Activated naive CD8-positive, alpha-beta T cell treated with anti-CD3 and anti-CD28 coated beads, Interleukin-2, amount 50 U/mL, for 24 hours (primary cell): ENCODE measurements at regions not wholly inside any gene's neighbourhood (a gene's known extent, or its start where the extent isn't known, plus 50 kb on each side); places are given as distances from the start of the nearest gene placed in this dataset.

Experiments
- ATAC-seq: fragments of 150-1000 bp; cut with Tn5 transposase; one replicate; pipeline ENCODE4 v1.10.0; 2021
- DNase-seq: peaks from one replicate; pipeline ENCODE4 v3.0.0; 2021
- H3K27ac Mint-ChIP-seq: one replicate; pipeline ENCODE4 v1.8.0; 2021; ENCODE audit warnings: mild to moderate bottlenecking, mixed read lengths
- H3K27me3 Mint-ChIP-seq: one replicate; pipeline ENCODE4 v1.8.0; 2021; ENCODE audit warnings: mixed read lengths
- H3K36me3 Mint-ChIP-seq: one replicate; pipeline ENCODE4 v1.8.0; 2021; ENCODE audit warnings: low read depth, mixed read lengths
- H3K4me1 Mint-ChIP-seq: one replicate; pipeline ENCODE4 v1.8.0; 2021; ENCODE audit warnings: mixed read lengths
- H3K4me3 Mint-ChIP-seq: one replicate; pipeline ENCODE4 v1.8.0; 2021; ENCODE audit warnings: mild to moderate bottlenecking, moderate library complexity, mixed read lengths
- H3K9me3 Mint-ChIP-seq: one replicate; pipeline ENCODE4 v1.8.0; 2021; ENCODE audit warnings: mixed read lengths

GRCh38 chr16:49161191-49161590, 120.4 kb downstream of the CBLN1 start:
- no peaks in the 10 kb centered on the region for H3K4me1 Mint-ChIP-seq
- ATAC-seq = no peak
- H3K4me3 Mint-ChIP-seq = no peak overlapping the region
- DNase-seq = no peak
- no peaks in the 10 kb centered on the region for H3K27me3 Mint-ChIP-seq
- H3K36me3 Mint-ChIP-seq = no peaks in the 10 kb centered on the region
- peaks cover 12% of the 10 kb centered on the region for H3K9me3 Mint-ChIP-seq
- no peak overlapping the region for H3K27ac Mint-ChIP-seq

GRCh38 chr16:49158029-49158642, 123.5 kb downstream of the CBLN1 start:
- Mint-ChIP-seq H3K27ac (no peak overlapping the region), H3K9me3 (peaks cover 12% of the 10 kb centered on the region), H3K36me3 (no peaks in the 10 kb centered on the region), H3K4me1 (no peaks in the 10 kb centered on the region), H3K4me3 (no peak overlapping the region), H3K27me3 (no peaks in the 10 kb centered on the region)
- no peak for ATAC-seq
- peak; percentile 2 for DNase-seq

GRCh38 chr16:49150341-49150740, 131.3 kb downstream of the CBLN1 start:
- no peaks in the 10 kb centered on the region for H3K4me1 Mint-ChIP-seq
- H3K27ac Mint-ChIP-seq = no peak overlapping the region
- no peaks in the 10 kb centered on the region for H3K36me3 Mint-ChIP-seq
- no peak for DNase-seq
- H3K27me3 Mint-ChIP-seq = no peaks in the 10 kb centered on the region
- H3K4me3 Mint-ChIP-seq = no peak overlapping the region
- no peak for ATAC-seq
- H3K9me3 Mint-ChIP-seq = peaks cover 14% of the 10 kb centered on the region

GRCh38 chr16:49148410-49148809, 133.2 kb downstream of the CBLN1 start:
- H3K27ac Mint-ChIP-seq = no peak overlapping the region
- H3K9me3 Mint-ChIP-seq = peaks cover 14% of the 10 kb centered on the region
- no peak for ATAC-seq

GRCh38 chr16:49140618-49141017, 141.0 kb downstream of the CBLN1 start:
- Mint-ChIP-seq H3K36me3 (no peaks in the 10 kb centered on the region), H3K27ac (no peak overlapping the region), H3K27me3 (no peaks in the 10 kb centered on the region), H3K4me1 (no peaks in the 10 kb centered on the region), H3K9me3 (peaks cover 12% of the 10 kb centered on the region), H3K4me3 (no peak overlapping the region)
- DNase-seq = no peak
- no peak for ATAC-seq

More at GRCh38 chr16:49148410-49148809, 133.2 kb downstream of the CBLN1 start:
- no peaks in the 10 kb centered on the region for H3K27me3 Mint-ChIP-seq
- no peak overlapping the region for H3K4me3 Mint-ChIP-seq
- no peaks in the 10 kb centered on the region for H3K36me3 Mint-ChIP-seq
- no peaks in the 10 kb centered on the region for H3K4me1 Mint-ChIP-seq
- no peak for DNase-seq

GRCh38 chr16:49130397-49130796, 151.2 kb downstream of the CBLN1 start:
- no peaks in the 10 kb centered on the region for H3K36me3 Mint-ChIP-seq

GRCh38 chr16:49129935-49130334, 151.7 kb downstream of the CBLN1 start:
- no peaks in the 10 kb centered on the region for H3K27me3 Mint-ChIP-seq
- H3K4me1 Mint-ChIP-seq = no peaks in the 10 kb centered on the region
- H3K36me3 Mint-ChIP-seq = no peaks in the 10 kb centered on the region
- H3K4me3 Mint-ChIP-seq = no peak overlapping the region
- no peak for ATAC-seq
- H3K27ac Mint-ChIP-seq = no peak overlapping the region
- DNase-seq = no peak
- peaks cover 6% of the 10 kb centered on the region for H3K9me3 Mint-ChIP-seq

More at GRCh38 chr16:49130397-49130796, 151.2 kb downstream of the CBLN1 start:
- Mint-ChIP-seq H3K4me1 (no peaks in the 10 kb centered on the region), H3K9me3 (peaks cover 6% of the 10 kb centered on the region), H3K27me3 (no peaks in the 10 kb centered on the region), H3K27ac (no peak overlapping the region), H3K4me3 (no peak overlapping the region)
- ATAC-seq (no peak), DNase-seq (no peak)

GRCh38 chr16:49128740-49129139, 152.9 kb downstream of the CBLN1 start:
- no peaks in the 10 kb centered on the region for H3K4me1 Mint-ChIP-seq
- no peaks in the 10 kb centered on the region for H3K27me3 Mint-ChIP-seq
- peaks cover 6% of the 10 kb centered on the region for H3K9me3 Mint-ChIP-seq
- H3K27ac Mint-ChIP-seq = no peak overlapping the region
- no peaks in the 10 kb centered on the region for H3K36me3 Mint-ChIP-seq
- no peak for ATAC-seq
- H3K4me3 Mint-ChIP-seq = no peak overlapping the region
- DNase-seq = no peak

GRCh38 chr16:49127103-49127502, 154.5 kb downstream of the CBLN1 start:
- Mint-ChIP-seq H3K4me3 (no peak overlapping the region), H3K36me3 (no peaks in the 10 kb centered on the region), H3K27me3 (no peaks in the 10 kb centered on the region), H3K9me3 (peaks cover 6% of the 10 kb centered on the region), H3K27ac (no peak overlapping the region), H3K4me1 (no peaks in the 10 kb centered on the region)
- DNase-seq (no peak), ATAC-seq (no peak)

- Mint-ChIP-seq H3K27me3 (no peaks in the 10 kb centered on the region), H3K36me3 (no peaks in the 10 kb centered on the region), H3K4me1 (no peaks in the 10 kb centered on the region), H3K27ac (no peak overlapping the region), H3K9me3 (no peaks in the 10 kb centered on the region), H3K4me3 (no peak overlapping the region)
- ATAC-seq (no peak), DNase-seq (no peak)
Measured at GRCh38 chr16:49121636-49122035, 160.0 kb downstream of the CBLN1 start.

GRCh38 chr16:49120631-49121030, 161.0 kb downstream of the CBLN1 start:
- Mint-ChIP-seq H3K9me3 (no peaks in the 10 kb centered on the region), H3K4me3 (no peak overlapping the region), H3K4me1 (no peaks in the 10 kb centered on the region), H3K27me3 (no peaks in the 10 kb centered on the region), H3K27ac (no peak overlapping the region), H3K36me3 (no peaks in the 10 kb centered on the region)
- ATAC-seq (no peak), DNase-seq (no peak)

- DNase-seq (no peak), ATAC-seq (no peak)
- no peaks in the 10 kb centered on the region for H3K27me3 Mint-ChIP-seq
- no peaks in the 10 kb centered on the region for H3K36me3 Mint-ChIP-seq
- H3K9me3 Mint-ChIP-seq = peaks cover 7% of the 10 kb centered on the region
- no peak overlapping the region for H3K4me3 Mint-ChIP-seq
- no peak overlapping the region for H3K27ac Mint-ChIP-seq
- no peaks in the 10 kb centered on the region for H3K4me1 Mint-ChIP-seq
Measured at GRCh38 chr16:49116873-49117272, 164.8 kb downstream of the CBLN1 start.

GRCh38 chr16:49115956-49116355, 165.7 kb downstream of the CBLN1 start:
- Mint-ChIP-seq H3K27ac (no peak overlapping the region), H3K4me1 (no peaks in the 10 kb centered on the region), H3K9me3 (peaks cover 7% of the 10 kb centered on the region), H3K36me3 (no peaks in the 10 kb centered on the region), H3K27me3 (no peaks in the 10 kb centered on the region), H3K4me3 (no peak overlapping the region)
- ATAC-seq = no peak
- no peak for DNase-seq

GRCh38 chr16:49112754-49113153, 168.9 kb downstream of the CBLN1 start:
- H3K36me3 Mint-ChIP-seq = no peaks in the 10 kb centered on the region
- H3K4me1 Mint-ChIP-seq = no peaks in the 10 kb centered on the region
- DNase-seq (no peak), ATAC-seq (no peak)
- H3K27ac Mint-ChIP-seq = no peak overlapping the region
- no peak overlapping the region for H3K4me3 Mint-ChIP-seq
- no peaks in the 10 kb centered on the region for H3K27me3 Mint-ChIP-seq
- H3K9me3 Mint-ChIP-seq = peaks cover 7% of the 10 kb centered on the region

- Mint-ChIP-seq H3K4me1 (no peaks in the 10 kb centered on the region), H3K4me3 (no peak overlapping the region), H3K27ac (no peak overlapping the region), H3K9me3 (peaks cover 7% of the 10 kb centered on the region), H3K27me3 (no peaks in the 10 kb centered on the region), H3K36me3 (no peaks in the 10 kb centered on the region)
- ATAC-seq (no peak), DNase-seq (no peak)
Measured at GRCh38 chr16:49111351-49111750, 170.3 kb downstream of the CBLN1 start.

- H3K9me3 Mint-ChIP-seq = peaks cover 14% of the 10 kb centered on the region
- DNase-seq (no peak), ATAC-seq (no peak)
- H3K4me3 Mint-ChIP-seq = no peak overlapping the region
- H3K36me3 Mint-ChIP-seq = no peaks in the 10 kb centered on the region
- H3K27ac Mint-ChIP-seq = no peak overlapping the region
- no peaks in the 10 kb centered on the region for H3K4me1 Mint-ChIP-seq
- no peaks in the 10 kb centered on the region for H3K27me3 Mint-ChIP-seq
Measured at GRCh38 chr16:49108611-49109010, 173.0 kb downstream of the CBLN1 start.
